ENCODE measurements at regions not wholly inside any gene's neighbourhood (a gene's known extent, or its start where the extent isn't known, plus 50 kb on each side); places are given as distances from the start of the nearest gene placed in this dataset.

DNA sequence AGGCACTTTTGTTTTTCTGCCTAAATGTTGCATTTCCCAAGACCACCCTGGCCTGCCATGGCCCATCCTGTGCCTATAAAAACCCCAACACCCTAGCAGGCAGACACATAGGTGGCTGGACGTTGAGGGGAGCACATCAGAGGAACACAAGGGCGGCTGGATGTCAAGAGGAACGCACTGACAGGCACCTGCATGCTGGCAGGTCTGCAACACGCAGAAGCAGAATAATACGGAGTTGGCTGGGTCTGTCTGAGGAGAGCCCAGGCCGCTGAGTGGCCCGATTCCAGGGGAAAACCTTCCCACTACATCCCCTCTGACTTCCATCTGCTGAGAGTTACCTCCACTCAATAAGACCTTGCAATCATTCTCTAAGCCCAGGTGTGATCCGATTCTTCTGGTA lies 765.6 kb downstream of the PLOD2 start:
- TF ChIP-seq POLR2A (IDR thresholded peaks at IDR 0.05) (no peak), CTCF (IDR thresholded peaks at IDR 0.05) (no peak)

Measured in body of pancreas (tissue), 4 donors.